CD4-positive, alpha-beta T cell treated with Interleukin-4 for 1 hour (primary cell): ENCODE measurements at regions not wholly inside any gene's neighbourhood (a gene's known extent, or its start where the extent isn't known, plus 50 kb on each side); places are given as distances from the start of the nearest gene placed in this dataset.
A peak's percentile ranks its signal among the peaks of the same experiment; 100 is the strongest.
"Not testable (repeated sequence)": the region's sequence is repeated elsewhere in the genome, so short reads cannot be mapped to it uniquely, and the experiment has no call there.

Experiments used
- DNase-seq, 2 donors: peaks; one replicate each; pipeline ENCODE4 v3.0.0-alpha.2; 2020 to 2022

GRCh38 chr2:230593765-230594164, 118.9 kb upstream of the CAB39 start:
- no peak for DNase-seq

DNA sequence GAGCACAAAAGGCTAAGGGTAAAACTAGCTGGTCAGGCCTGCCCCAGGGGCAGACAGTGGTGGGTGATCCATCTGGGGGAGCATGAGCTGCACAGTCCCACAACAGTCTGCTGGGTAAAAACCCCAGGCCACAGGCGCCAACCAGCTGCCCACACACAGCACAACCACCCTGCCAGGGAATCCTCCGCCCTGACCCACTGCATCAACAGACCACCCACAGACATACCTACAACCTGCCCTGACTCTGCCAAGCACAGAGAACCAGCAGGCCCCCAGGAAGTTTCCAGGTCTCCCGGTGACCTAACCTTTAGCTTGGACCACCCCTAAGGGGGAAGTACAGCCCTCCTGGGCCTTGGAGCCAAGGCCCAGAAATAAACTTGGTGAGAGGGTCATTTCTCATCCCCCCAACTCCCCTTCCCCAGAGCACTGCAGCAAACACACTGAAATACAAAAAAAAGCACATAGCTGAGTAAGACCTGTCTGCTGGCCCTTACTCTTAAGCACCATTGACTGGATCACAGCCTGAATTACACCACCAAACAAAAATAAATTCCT, 118.3 kb upstream of the CAB39 start:
- DNase-seq: no peak

- DNase-seq: no peak
These were observed 112.8 kb upstream of the CAB39 start for GRCh38 chr2:230599853-230600252.

- DNase-seq: peak in 1 of 2 donors; percentile 42
These were observed 112.4 kb upstream of the CAB39 start for GRCh38 chr2:230600285-230600684.

GRCh38 chr2:230600881-230601280, 111.8 kb upstream of the CAB39 start:
- DNase-seq: no peak

DNA sequence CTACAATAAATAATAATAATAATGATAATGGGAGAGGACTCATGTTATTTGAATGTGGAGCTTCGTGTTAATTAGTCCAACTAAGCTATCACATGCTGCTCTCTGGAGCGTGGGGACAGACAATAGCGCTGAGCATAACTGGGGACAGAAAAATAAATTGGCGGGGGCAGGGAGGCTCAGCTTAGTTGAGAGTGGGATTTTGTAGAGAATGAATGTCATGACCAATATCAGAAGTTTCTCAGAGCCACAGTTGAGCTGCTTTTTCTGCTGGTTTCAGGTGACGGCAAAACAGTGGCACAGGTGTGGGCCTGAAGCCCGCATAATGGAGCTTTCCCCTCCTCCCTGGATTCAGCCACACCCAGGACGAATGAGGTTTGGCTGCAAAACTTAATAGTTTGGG, 111.1 kb upstream of the CAB39 start:
- no peak for DNase-seq

GRCh38 chr2:230602562-230603230, 109.9 kb upstream of the CAB39 start:
- peak; percentile 66 to 78 for DNase-seq

GRCh38 chr2:230603317-230603716, 109.3 kb upstream of the CAB39 start:
- DNase-seq: not testable (repeated sequence)

DNA sequence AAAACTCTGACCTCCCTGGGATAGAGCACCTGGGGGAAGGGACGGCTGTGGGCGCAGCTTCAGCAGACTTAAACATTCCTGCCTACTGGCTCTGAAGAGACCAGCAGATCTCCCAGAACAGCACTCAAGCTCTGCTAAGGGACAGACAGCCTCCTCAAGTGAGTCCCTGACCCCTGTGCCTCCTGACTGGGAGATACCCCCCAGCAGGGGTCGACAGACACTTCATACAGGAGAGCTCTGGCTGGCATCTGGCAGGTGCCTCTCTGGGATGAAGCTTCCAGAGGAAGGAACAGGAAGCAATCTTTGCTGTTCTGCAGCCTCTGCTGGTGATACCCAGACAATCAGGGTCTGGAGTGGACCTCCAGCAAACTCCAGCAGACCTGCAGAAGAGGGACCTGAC, 108.5 kb upstream of the CAB39 start:
- not testable (repeated sequence) for DNase-seq

GRCh38 chr2:230614040-230614439, 98.6 kb upstream of the CAB39 start:
- DNase-seq: no peak

DNA sequence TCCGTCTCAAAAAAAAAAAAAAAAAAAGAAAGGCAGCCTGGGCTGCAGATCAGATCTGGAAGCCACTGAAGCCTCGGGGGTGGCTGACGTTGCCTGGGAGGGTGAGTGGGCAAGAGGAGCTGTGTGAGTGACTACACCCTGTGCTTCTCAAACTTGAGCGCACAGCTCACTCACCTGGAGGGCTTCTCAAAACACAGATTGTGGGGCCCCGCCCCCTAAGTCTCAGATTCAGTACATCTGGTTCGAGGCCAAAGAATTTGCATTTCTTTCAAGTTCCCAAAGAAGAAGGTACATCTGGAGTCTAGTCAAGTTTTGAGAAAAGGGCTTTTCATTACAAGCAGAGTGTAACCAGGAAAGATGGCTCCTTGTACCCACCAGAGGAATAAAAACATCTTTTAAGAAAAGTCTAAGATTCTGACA, 97.7 kb upstream of the CAB39 start:
- peak in 1 of 2 donors; percentile 57 for DNase-seq

DNA sequence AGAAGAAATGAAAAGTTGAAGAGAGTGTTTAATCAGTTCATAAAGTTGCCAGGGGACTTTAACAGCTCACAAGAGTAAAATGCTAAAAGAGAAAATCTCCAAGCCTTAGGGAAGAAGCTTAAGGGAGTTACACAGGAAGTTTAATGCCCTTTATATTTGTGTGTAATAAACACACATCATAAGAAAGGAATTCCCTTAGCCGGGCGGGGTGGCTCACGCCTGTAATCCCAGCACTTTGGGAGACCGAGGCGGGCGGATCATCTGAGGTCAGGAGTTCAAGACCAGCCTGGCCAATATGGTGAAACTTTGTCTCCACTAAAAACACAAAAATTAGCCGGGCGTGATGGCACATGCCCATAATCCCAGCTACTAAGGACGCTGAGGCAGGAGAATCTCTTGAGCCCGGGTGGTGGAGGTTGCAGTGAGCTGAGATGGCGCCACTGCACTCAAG, 95.4 kb upstream of the CAB39 start:
- DNase-seq: not testable (repeated sequence)

- no peak for DNase-seq
These were observed 93.2 kb upstream of the CAB39 start for GRCh38 chr2:230619491-230619890.

DNA sequence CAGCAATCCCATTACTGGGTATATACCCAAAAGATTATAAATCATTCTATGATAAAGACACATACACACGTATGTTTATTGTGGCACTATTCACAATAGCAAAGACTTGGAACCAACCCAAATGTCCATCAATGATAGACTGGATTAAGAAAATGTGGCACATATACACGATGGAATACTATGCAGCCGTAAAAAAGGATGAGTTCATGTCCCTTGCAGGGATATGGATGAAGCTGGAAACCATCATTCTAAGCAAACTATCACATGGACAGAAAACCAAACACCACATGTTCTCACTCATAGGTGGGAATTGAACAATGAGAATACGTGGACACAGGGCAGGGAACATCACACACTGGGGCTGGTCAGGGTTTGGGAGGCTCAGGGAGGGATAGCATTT, 87.4 kb upstream of the CAB39 start:
- DNase-seq: not testable (repeated sequence)

DNA sequence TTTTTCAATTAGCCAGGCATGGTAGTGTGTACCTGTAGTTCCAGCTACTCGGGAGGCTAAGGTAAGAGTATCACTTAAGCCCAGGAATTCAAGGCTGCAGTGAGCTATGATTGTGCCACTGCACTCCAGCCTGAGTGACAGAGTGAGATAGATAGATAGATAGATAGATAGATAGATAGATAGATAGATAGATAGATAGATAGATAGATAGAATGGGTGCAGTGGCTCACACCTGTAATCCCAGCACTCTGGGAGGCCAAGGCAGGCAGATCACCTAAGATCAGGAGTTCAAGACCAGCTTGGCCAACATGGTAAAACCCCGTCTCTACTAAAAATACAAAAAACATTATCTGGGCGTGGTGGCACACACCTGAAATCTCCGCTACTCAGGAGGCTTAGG, 85.6 kb upstream of the CAB39 start:
- DNase-seq: not testable (repeated sequence)

DNA sequence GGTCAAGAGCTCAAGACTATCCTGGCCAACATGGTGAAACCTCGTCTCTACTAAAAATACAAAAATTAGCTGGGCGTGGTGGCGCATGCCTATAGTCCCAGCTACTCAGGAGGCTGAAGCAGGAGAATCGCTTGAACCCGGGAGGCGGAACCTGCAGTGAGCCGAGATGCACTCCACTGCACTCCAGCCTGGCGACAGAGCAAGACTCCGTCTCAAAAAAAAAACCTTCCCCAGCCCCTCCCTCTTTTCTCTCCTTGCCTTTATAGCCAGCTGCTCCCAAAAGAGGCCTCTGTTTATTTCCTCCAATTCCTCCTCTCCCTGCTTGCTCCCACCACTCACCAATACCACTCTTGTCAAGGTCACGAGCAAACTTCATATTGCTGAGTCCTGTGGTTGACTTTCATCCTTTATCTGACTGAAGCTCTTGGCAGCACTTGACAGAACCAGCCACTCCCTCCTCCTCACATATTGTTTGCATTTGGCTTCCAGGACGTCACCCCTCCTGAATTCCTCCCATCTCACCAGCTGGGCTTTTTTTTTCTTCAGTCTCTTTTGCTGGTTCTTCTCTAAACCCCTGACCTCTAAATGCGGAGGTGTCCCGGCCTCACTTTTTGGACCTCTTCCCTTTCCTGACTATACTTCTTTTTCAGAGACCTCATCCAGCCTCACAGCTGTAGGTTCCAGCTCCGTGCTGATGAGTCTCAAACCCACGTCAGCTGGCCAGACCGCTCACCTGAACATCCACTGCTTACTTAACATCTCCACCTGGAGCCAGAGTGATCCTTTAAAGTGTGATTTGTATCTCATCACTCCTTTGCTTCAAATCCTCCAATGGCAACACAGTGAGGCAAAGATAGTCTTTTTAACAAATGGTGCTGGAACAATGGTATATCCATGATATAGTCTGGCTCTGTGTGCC, 84.6 kb upstream of the CAB39 start:
- DNase-seq: no peak

- DNase-seq: no peak
These were observed 81.2 kb upstream of the CAB39 start for GRCh38 chr2:230631470-230631869.

GRCh38 chr2:230634146-230634545, 78.5 kb upstream of the CAB39 start:
- no peak for DNase-seq

DNA sequence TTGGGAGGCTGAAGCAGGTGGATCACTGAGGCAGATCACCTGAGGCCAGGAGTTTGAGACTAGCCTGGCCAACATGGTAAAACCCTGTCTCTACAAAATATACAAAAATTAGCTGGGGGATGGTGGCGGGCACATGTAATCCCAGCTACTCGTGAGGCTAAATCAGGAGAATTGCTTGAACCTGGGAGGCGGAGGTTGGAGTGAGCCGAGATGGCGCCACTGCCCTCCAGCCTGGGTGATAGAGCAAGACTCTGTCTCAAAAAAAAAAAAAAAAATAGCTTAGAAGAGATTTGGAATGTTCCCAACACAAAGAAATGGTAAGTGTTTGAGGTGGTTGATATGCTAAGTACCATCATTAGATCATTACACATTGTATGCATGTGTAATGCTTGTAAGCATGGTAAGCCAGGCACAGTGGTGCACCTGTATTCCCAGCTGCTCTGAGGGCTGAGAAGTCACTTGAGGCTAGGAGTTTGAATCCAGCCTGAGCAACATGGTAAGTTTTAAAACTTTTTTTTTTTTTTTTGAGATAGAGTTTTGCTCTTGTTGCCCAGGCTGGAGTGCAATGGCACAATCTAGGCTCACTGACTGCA, 77.8 kb upstream of the CAB39 start:
- DNase-seq: not testable (repeated sequence)

DNA sequence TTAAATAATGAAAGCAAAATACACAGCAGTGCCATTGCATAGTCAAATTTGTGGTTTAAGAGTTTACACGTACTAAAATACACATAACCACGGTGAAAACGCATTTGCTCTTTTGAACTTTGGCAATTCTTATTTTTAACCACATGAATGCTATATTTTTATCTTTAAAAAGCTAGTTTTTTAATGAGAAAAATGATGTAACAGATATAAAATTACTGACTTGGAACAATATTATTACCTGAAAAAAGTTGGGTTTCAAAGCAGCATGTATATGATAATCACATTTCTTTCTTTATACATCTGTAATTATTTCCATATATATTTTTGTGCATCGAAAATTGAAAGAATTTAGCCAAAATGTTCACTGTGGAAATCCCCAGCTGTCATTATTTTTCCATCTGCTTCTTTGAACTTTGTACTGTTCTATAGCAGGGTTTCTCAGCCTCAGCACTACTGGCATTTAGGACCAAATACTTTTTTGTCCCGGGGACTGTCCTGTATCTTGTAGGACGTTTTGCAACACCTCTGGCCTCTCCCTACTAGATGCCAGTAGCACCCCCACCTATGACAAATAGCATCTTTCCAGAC, 75.9 kb upstream of the CAB39 start:
- DNase-seq: no peak

GRCh38 chr2:230637486-230637885, 75.2 kb upstream of the CAB39 start:
- DNase-seq: not testable (repeated sequence)

GRCh38 chr2:230640540-230641011, 72.1 kb upstream of the CAB39 start:
- no peak for DNase-seq

DNA sequence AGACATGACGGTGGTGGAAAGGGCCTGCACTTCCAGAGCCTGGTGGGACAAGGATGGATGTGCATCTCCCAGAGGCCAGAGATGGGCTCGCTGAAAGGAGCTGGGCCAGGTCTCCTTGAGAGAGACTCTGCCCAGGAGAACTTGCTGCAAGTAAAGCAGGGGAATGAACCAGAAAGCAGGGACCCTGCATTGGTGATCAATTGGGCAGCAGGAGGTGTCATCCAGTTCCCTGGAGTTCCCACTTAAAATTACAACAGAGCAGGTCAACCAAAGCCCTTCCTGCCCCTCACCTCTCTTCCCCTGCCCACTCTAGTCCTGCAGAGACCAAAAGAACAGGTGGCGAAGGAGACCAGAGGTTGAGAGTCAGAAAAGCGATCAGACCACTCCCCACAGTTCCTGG, 69.7 kb upstream of the CAB39 start:
- DNase-seq: no peak
